C4-2B (cell line): ENCODE measurements at regions not wholly inside any gene's neighbourhood (a gene's known extent, or its start where the extent isn't known, plus 50 kb on each side); places are given as distances from the start of the nearest gene placed in this dataset.

ENCODE experiments used
- H3K27ac ChIP-seq: fragments of 450-650 bp; 2 replicates; pipeline ENCODE4 v1.5.1; 2017
- CTCF ChIP-seq: fragments of 450-650 bp; conservative IDR thresholded peaks from 2 replicates; pipeline ENCODE4 v1.5.1; 2017; ENCODE audit warnings: mild to moderate bottlenecking
- ZFX ChIP-seq: fragments of 450-650 bp; IDR thresholded peaks from 2 replicates; pipeline ENCODE4 v1.6.1; 2017

DNA sequence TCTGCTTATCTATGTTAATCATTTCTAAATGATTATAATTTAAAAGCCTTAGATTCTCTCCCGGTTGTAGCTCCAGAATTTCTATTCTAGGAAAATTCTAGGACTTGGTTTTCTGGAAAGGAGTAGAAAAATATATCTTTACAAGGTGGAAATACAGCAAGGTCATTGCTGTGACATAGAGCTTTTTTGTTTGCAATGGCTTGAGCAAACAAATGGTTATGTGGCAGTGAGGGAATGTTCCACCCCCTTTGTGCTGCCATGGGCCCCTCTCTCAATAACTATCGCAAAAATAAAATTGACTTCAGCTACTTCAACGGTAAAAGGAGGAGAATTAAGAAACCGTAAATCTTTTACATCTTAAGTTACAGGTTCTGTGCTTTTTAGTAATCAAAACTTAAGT lies 517.1 kb downstream of the EPHA3 start:
- TF ChIP-seq ZFX (no peak), CTCF (no peak)
- H3K27ac ChIP-seq: no peak overlapping the region

GRCh38 chr3:89625945-89626344 lies 518.5 kb downstream of the EPHA3 start:
- no peak overlapping the region for H3K27ac ChIP-seq
- TF ChIP-seq ZFX (no peak), CTCF (no peak)

DNA sequence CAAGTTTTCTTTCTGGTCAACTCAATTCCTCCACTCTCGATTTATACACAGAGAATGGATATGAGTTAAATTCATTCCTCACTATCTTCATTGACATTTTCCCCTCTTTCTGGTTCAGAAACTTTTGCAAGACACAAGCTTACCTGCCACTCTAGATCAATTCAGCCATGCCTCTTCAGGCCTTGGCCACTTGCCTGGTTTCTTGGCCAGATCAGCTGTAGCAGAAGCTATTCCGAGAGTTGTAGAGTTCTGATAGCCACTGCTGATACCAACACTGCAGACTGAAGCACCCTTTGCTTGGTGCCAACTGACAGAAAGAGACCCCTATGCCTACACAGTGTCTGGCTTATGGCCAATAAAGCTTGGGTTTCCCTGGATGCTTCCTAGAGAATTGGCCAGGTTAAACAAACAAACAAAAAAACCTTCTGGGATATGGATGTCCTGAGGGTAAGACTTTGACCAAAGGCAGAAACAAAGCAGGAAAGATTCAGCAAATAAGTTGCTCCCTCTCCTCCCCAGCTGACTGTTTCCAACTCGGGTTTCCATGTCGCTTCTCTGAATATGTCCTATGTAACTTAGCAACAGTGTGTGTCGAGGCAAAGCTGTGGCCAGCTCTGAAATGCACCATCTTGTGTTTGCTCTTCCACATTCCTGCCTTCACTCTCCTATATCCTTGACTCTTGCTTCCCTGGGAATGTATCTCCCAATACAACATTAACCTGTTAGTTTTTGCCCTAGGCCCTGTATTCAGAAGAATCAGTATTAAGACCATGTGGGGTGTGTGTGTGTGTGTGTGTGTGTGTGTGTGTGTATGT lies 521.6 kb downstream of the EPHA3 start:
- TF ChIP-seq ZFX (no peak), CTCF (no peak)
- no peak overlapping the region for H3K27ac ChIP-seq

GRCh38 chr3:89635137-89635536 lies 527.7 kb downstream of the EPHA3 start:
- TF ChIP-seq CTCF (no peak), ZFX (no peak)
- no peak overlapping the region for H3K27ac ChIP-seq

DNA sequence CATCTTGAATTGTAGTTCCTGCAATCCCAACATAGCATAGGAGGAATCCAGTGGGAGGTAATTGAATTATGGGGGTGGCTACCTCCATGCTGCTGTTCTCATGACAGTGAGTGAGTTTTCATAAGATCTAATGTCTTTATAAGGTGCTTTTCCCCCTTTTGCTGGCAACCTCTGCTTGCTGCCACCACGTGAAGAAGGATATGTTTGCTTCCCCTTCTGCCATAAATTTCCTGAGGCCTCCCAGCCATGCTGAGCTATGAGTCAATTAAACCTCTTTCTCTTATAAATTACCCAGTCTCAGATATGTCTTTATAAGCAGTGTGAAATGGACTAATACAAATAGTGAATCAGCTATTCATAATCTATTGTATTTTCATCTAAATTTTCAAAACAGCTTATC lies 537.3 kb downstream of the EPHA3 start:
- no peak for TF ChIP-seq ZFX
- TF ChIP-seq CTCF: no peak

GRCh38 chr3:89649431-89649830 lies 542.0 kb downstream of the EPHA3 start:
- H3K27ac ChIP-seq: no peak overlapping the region
- TF ChIP-seq CTCF (no peak), ZFX (no peak)

More for the DNA sequence above, 537.3 kb downstream of the EPHA3 start:
- H3K27ac ChIP-seq: no peak overlapping the region

GRCh38 chr3:89654031-89654430 lies 546.6 kb downstream of the EPHA3 start:
- H3K27ac ChIP-seq: no peak overlapping the region
- TF ChIP-seq ZFX: no peak
- no peak for TF ChIP-seq CTCF
